HUDEP-2 (cell line): ENCODE measurements at regions not wholly inside any gene's neighbourhood (a gene's known extent, or its start where the extent isn't known, plus 50 kb on each side); places are given as distances from the start of the nearest gene placed in this dataset.
"Not testable (repeated sequence)": the region's sequence is repeated elsewhere in the genome, so short reads cannot be mapped to it uniquely, and the experiment has no call there.

Experiments
- DNase-seq, 76 experiments: peaks; one replicate each; lab custom pipeline; 2025; ENCODE audit not compliant: unreplicated experiment in 76 of 76; lab: John Stamatoyannopoulos, UW

GRCh38 chr9:65454666-65455065 is 169.7 kb upstream of the FOXD4L5 start:
- not testable (repeated sequence) for DNase-seq

- not testable (repeated sequence) for DNase-seq
These were observed 169.0 kb upstream of the FOXD4L5 start for GRCh38 chr9:65454034-65454433.

GRCh38 chr9:65449886-65450610 is 165.0 kb upstream of the FOXD4L5 start:
- not testable (repeated sequence) for DNase-seq

- DNase-seq: no peak
These were observed 164.4 kb upstream of the FOXD4L5 start for GRCh38 chr9:65449423-65449822.

GRCh38 chr9:65447146-65447545 is 162.1 kb upstream of the FOXD4L5 start:
- DNase-seq: not testable (repeated sequence)

GRCh38 chr9:65445991-65446390 is 161.0 kb upstream of the FOXD4L5 start:
- not testable (repeated sequence) for DNase-seq

GRCh38 chr9:65444943-65445342 is 159.9 kb upstream of the FOXD4L5 start:
- DNase-seq: no peak

- not testable (repeated sequence) for DNase-seq
These were observed 157.1 kb upstream of the FOXD4L5 start for GRCh38 chr9:65442116-65442515.

- DNase-seq: not testable (repeated sequence)
These were observed 156.4 kb upstream of the FOXD4L5 start for GRCh38 chr9:65441324-65441920.

GRCh38 chr9:65437724-65438123 is 152.7 kb upstream of the FOXD4L5 start:
- no peak for DNase-seq

- DNase-seq: no peak
These were observed 150.5 kb upstream of the FOXD4L5 start for GRCh38 chr9:65435464-65435863.

- no peak for DNase-seq
These were observed 147.8 kb upstream of the FOXD4L5 start for GRCh38 chr9:65432722-65433323.

- no peak for DNase-seq
These were observed 147.0 kb upstream of the FOXD4L5 start for GRCh38 chr9:65432051-65432450.

- no peak for DNase-seq
These were observed 145.2 kb upstream of the FOXD4L5 start for GRCh38 chr9:65430221-65430620.

- DNase-seq: not testable (repeated sequence)
These were observed 142.4 kb upstream of the FOXD4L5 start for GRCh38 chr9:65427361-65427760.

GRCh38 chr9:65426813-65427212 is 141.8 kb upstream of the FOXD4L5 start:
- DNase-seq: not testable (repeated sequence)

GRCh38 chr9:65426231-65426630 is 141.2 kb upstream of the FOXD4L5 start:
- no peak for DNase-seq

GRCh38 chr9:65425183-65425582 is 140.2 kb upstream of the FOXD4L5 start:
- not testable (repeated sequence) for DNase-seq

GRCh38 chr9:65424437-65424984 is 139.5 kb upstream of the FOXD4L5 start:
- not testable (repeated sequence) for DNase-seq

GRCh38 chr9:65423691-65424436 is 138.9 kb upstream of the FOXD4L5 start:
- not testable (repeated sequence) for DNase-seq
